ENCODE measurements at regions not wholly inside any gene's neighbourhood (a gene's known extent, or its start where the extent isn't known, plus 50 kb on each side); places are given as distances from the start of the nearest gene placed in this dataset.
"Not testable (repeated sequence)": the region's sequence is repeated elsewhere in the genome, so short reads cannot be mapped to it uniquely, and the experiment has no call there.

DNA sequence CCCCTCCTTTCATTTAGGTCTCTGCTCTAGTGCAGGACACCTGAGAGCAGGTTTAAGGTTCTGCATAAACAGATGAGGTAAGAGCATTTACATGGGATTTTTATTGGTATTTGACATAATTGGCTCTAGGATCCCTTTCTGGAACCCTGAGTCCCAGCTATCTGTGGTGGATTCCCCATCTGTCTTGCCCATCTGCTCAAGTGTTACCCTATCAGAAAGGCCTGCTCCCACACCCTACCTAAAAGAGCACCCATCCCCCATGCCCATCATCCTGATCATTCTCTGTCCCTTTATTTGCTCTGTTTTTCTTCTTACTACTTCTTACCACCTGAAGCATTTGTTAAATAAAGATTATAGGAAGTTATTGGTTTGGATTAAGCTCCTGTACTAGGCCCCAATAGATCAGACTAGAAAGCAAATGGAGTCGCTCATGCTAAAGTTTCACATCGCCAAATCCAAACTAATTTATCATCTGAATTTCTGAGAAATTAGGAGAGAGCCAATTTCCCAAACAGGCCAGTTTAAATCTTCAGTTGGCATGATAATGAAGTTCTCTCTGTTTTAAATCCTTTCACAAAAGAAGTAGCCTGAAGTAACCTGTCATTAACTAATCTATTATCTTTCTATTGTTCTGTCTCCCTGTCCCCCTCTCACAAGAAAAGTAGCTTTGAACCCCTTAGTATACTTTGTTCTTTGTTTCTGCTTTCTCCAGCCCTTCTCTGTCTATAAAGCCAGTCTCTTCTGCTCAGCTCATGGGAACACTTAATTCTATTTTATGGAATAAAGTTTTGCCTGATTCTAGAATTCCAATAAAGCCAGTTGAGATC is 178.6 kb downstream of the ZNF674 start:
- DNase-seq, result no peak

DNA sequence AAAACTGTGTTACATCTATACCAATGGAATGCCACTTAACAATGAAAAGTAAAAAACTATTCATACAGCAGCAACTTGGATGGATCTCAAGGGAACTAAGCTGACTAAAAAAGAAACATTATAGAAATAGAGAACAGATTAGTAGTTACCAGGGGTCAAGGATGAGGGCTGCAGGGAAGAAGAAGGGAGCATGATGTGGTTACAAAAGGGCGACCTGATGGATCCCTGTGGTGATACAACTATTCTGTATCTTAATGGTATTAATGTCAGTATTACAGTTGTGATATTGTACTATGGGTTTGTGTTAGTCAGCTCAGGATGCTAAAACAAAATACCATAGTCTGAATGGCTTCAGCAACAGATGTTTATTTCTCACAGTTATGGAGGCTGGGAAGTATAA is 190.7 kb downstream of the ZNF674 start:
- DNase-seq, result no peak

GRCh38 chrX:46341767-46342322 is 203.4 kb downstream of the ZNF674 start:
- DNase-seq, result no peak

- DNase-seq, result no peak
Observed at GRCh38 chrX:46340696-46341095, 204.5 kb downstream of the ZNF674 start.

- DNase-seq, result no peak
Observed at GRCh38 chrX:46333550-46333949, 211.7 kb downstream of the ZNF674 start.

DNA sequence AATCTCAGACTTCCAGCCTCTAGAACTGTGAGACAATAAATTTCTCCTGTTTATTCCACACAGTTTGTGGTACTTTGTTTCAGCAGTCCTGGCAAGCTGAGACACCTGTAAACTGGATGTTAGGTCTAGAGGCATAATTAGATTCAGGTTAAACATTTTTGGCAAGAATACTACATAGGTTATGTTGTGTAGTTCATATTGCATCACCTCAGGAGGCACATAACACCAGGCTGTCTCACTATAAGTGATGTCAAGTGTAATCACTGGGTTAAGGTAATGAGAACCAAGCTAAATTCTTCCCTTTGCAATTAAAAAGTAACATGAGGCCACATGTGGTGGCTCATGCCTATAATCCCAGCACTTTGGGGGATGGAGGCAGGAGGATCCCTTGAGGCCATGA is 214.2 kb downstream of the ZNF674 start:
- DNase-seq, result no peak

DNA sequence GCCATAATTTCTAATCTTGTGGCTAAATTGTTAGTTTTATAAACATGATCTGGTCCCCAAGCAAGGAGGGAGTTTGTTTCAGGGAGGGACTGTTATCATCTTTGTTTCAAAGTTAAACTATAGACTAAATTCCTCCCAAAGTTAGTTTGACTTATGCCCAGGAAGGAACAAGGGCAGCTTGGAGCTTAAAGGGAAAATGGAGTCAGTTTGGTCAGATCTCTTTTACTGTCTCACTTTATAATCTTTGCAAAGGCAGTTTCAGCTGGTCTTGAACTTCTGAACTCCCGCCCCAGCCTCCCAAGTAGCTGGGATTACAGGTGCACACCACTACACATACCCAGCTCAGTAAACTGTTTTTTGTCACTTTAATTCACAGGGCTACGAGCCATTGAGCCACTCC is 214.7 kb downstream of the ZNF674 start:
- no peak for DNase-seq

DNA sequence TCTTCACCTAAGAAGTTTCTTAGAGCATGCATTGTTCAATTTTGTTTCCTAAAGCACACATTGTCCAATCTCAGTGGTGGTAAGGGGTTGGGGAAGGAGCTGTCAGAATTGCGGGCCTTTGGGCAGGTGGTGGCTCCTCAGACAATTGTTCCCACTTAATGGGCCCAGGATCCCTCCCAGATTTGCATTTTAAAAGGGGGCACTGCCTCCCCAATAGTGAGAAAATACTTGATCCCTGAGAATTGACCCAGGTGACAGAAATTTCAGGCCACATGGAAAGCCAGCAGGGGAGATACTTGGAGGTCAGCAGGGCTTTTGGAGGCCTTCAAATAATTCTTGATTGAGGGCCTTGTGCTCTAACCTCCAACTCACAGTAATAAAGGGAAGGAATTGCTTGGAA is 217.1 kb downstream of the ZNF674 start:
- DNase-seq, result no peak

GRCh38 chrX:46327566-46328115 is 217.6 kb downstream of the ZNF674 start:
- DNase-seq, result no peak

GRCh38 chrX:46326161-46326560 is 219.1 kb downstream of the ZNF674 start:
- DNase-seq, result no peak

DNA sequence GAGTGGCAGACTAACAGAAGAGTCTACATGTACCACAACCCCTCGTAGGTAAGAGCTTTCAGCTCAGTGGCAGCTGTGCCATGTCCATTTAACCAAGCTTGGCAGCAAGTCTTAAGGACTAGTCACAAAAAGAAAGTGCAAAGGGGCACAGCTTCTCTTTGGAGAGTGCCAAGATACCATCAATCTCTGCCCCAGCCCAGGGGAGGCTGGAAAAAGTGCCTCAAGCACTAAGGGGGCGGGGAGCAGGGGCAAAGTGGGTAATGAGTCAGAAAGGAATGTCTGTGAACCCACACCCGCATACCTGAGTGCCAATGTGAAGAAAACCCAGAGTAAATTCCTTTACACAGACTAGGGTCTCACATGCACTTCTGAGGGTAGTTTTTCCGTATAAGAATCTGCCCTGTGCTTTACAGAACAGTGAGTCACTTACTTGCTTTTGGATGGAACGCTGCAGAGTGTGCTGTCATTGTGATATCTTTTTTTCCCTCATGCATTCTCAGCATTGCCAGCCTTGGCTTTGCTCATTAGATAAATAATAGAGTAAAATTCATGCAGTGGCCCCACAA is 219.8 kb downstream of the ZNF674 start:
- DNase-seq, result no peak

DNA sequence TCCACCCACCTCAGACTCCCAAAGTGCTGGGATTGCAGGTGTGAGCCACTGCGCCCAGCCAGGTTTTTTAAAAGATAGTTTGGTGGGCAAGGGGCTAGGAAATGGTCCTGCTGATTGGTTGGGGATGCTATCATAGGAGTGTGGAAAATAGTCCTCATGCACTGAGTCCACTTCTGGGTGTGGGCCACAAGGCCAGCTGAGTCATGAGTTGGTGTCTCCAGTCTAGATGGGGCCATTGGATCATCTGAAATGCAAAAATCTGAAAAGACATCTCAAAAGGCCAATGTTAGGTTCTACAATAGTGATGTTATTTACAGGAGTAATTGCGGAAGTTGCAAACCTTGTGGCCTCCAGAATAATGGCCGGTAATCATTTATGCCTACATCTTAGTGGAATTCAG is 221.1 kb downstream of the ZNF674 start:
- DNase-seq, result no peak

DNA sequence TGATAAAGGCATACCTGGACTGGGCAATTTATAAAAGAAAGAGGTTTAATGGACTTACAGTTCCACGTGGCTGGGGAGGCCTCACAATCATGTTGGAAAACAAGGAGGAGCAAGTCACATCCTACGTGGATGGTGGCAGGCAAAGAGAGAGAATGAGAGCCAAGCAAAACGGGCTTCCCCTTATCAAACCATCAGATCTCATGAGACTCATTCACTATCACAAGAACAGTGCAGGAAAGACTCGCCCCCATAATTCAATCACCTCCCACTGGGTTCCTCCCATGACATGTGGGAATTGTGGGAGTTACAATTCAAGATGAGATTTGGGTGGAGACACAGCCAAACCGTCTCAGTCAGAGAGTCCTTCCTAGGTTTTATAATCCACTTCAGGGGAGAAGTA is 222.3 kb downstream of the ZNF674 start:
- DNase-seq, result not testable (repeated sequence)

DNA sequence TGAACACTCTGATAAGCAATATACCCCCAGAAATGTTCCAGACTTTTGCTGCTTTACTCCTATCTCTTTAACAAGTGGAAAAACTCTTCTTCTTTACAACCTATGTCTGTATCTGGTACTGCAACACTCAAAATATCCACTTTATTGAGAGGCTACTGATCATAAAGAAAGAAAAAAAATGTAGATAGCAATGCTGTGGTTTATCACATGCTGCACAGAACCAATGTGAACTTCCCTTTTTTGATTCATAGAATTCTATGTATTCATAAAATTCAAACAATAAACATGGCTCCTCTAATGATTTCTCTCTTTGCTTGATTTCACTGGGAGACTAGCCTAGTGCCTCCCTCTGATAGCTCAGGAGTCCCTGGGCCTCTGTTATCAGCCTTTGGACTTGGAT is 223.5 kb downstream of the ZNF674 start:
- DNase-seq, result no peak

- no peak for DNase-seq
Observed at GRCh38 chrX:46319750-46320149, 225.5 kb downstream of the ZNF674 start.

DNA sequence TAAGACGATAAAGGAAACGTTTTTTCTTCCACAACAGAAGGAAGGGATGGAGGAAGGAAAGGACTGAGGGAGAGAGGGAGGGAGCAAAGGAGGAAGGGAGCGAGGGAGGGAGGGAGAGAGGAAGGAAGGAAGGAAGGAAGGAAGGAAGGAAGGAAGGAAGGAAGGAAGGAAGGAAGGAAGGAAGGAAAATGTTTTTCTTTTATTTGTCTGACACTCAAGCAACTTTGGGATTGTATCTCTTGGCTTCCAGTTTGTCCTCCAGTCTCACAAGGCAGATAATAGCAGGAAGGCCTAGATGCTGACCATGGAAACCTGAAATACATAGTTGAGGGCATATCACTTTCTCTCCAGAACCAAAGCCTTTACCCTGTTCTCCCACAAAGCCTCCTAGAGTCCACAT is 226.7 kb downstream of the ZNF674 start:
- DNase-seq, result no peak

GRCh38 chrX:46317163-46317562 is 228.1 kb downstream of the ZNF674 start:
- DNase-seq, result no peak

GRCh38 chrX:46311581-46312120 is 233.6 kb downstream of the ZNF674 start:
- DNase-seq, result no peak

- DNase-seq, result no peak
Observed at GRCh38 chrX:46310815-46311497, 234.3 kb downstream of the ZNF674 start.

DNA sequence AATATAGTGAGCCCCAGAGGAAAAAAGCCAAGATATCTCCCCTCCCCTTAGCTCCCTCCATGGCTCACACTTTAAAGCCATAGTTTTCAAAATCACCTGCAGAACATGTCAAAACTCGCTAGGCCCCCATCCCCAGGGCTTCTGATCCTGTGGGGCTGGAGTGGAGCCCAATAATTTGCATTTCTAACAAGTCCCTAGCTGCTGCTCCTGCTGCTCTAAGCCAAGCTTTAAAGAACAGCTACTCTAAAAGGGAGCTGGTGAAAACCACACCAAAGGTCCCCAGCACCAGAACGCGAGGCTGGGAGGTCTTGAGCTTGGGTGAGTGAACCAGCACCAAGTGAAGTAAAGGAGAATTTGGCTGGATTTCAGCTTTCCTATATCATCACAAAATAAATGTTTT is 237.1 kb downstream of the ZNF674 start:
- DNase-seq, result no peak

DNA sequence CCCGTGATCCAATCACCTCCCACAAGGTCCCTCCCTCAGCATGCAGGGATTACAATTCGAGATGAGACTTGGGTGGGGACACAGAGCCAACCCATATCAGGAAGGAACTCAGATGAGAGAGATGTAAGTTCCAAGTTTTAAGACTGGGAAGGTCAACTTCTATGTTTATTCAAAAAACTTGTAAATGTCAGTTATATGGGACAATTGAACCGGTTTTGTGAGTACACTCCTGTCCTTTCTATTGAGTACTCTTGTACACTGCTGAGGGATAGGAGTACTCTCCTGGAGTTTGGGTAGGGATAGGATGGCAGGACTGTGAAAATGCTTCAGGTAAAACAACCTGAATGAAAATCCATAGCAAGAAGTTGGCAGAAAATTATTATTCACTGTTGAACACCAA is 239.1 kb downstream of the ZNF674 start:
- no peak for DNase-seq

DNA sequence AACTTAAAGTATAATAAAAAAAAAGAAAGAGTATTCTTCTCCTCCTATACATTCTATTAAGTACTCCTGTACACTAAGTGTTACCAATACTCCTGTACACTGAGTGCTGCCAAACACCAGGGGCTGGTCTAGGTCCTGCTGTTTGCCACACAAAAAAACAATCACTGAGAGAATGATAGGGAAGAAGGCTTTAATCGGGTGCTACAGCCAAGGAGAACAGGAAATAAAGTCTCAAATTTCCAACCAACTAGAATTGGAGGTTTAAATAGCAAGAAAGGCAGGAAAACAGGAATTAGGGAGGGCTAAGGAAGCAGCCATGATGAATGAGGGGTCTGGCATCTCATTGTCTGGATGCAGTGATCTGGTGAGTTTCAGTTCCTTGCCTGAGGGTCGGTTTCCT is 239.8 kb downstream of the ZNF674 start:
- DNase-seq, result no peak

DNA sequence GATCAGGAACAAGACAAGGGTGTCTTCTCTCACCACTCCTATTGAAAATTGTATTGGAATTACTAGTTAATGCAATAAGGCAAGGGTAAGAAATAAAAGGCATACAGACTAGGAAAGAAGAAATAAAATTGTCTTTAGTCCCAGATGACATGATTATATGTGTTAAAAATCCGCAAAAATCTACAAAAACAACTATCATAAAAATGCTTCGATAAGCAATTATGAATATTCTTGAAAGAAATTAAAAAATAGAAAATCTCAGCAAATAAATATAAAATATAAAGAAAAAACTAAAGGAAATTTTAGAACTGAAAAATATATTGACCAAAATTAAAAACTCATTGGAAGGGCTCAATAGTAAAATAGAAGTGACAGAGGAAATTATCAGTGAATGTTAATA is 243.3 kb downstream of the ZNF674 start:
- DNase-seq, result no peak
